ACC112 (cell line): ENCODE measurements at regions not wholly inside any gene's neighbourhood (a gene's known extent, or its start where the extent isn't known, plus 50 kb on each side); places are given as distances from the start of the nearest gene placed in this dataset.

Source experiments
- H2AFZ ChIP-seq: fragments of 200-600 bp; sonication (generic); one replicate; pipeline ENCODE4 v1.6.0; 2017; ENCODE audit warnings: antibody characterized with exemption, low read length; ENCODE audit not compliant: unreplicated experiment
- H3K27ac ChIP-seq: fragments of 200-600 bp; sonication (generic); 2 replicates; pipeline ENCODE4 v1.5.1; 2014; ENCODE audit warnings: low read depth, mild to moderate bottlenecking, antibody characterized with exemption, low read length, moderate library complexity
- H3K27me3 ChIP-seq: fragments of 200-600 bp; sonication (generic); 2 replicates; pipeline ENCODE4 v1.6.1; 2014; ENCODE audit warnings: mild to moderate bottlenecking, antibody characterized with exemption, low read length, moderate library complexity, mixed read lengths; ENCODE audit not compliant: insufficient read depth
- H3K36me3 ChIP-seq: fragments of 200-600 bp; sonication (generic); 2 replicates; pipeline ENCODE4 v1.6.1; 2016; ENCODE audit warnings: mild to moderate bottlenecking, antibody characterized with exemption, low read length, moderate library complexity, mixed read lengths; ENCODE audit not compliant: insufficient read depth
- H3K4me1 ChIP-seq: fragments of 200-600 bp; sonication (generic); one replicate; pipeline ENCODE4 v1.6.1; 2016; ENCODE audit warnings: low read length, mixed read lengths; ENCODE audit not compliant: insufficient read depth, unreplicated experiment, control insufficient read depth
- H3K4me3 ChIP-seq: fragments of 200-600 bp; sonication (generic); 2 replicates; pipeline ENCODE4 v1.5.1; 2014; ENCODE audit warnings: mild to moderate bottlenecking, low read depth, low read length
- H3K79me2 ChIP-seq: fragments of 200-600 bp; sonication (generic); one replicate; pipeline ENCODE4 v1.6.0; 2016; ENCODE audit warnings: low read length; ENCODE audit not compliant: control insufficient read depth, unreplicated experiment, insufficient read depth

DNA sequence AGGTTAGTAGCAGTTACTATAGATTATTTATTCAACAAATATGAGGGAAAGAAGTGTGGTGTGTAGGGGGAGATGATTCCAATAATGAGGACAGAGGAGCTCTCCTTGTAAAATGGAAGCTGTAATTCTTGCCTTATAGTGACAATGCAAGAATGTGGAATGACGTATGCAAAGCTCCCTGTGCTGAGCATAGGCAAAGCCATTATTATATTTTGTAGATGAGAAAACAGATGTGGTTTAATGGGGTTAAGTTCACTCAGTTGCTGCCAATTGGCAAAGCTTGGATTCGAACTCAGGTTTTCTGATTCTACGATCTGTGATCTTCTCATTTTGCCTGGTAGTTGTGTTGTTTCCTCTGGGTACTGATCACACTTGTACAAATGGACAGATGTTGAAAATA is 153.3 kb downstream of the LSMEM1 start:
- H3K36me3 ChIP-seq = no peaks in the 10 kb centered on the region
- H2AFZ ChIP-seq = no peak overlapping the region
- H3K4me3 ChIP-seq = no peak overlapping the region
- no peaks in the 10 kb centered on the region for H3K79me2 ChIP-seq
- no peaks in the 10 kb centered on the region for H3K27me3 ChIP-seq
- peaks cover 13% of the 10 kb centered on the region for H3K4me1 ChIP-seq
- H3K27ac ChIP-seq = no peak overlapping the region

GRCh38 chr7:112635742-112636141 is 154.5 kb downstream of the TMEM168 start:
- H3K27me3 ChIP-seq = no peaks in the 10 kb centered on the region
- H3K36me3 ChIP-seq = no peaks in the 10 kb centered on the region
- no peaks in the 10 kb centered on the region for H3K79me2 ChIP-seq
- no peak overlapping the region for H3K27ac ChIP-seq
- H3K4me3 ChIP-seq = no peak overlapping the region
- peak overlapping the region; percentile 18 for H2AFZ ChIP-seq
- H3K4me1 ChIP-seq = peaks cover 5% of the 10 kb centered on the region

DNA sequence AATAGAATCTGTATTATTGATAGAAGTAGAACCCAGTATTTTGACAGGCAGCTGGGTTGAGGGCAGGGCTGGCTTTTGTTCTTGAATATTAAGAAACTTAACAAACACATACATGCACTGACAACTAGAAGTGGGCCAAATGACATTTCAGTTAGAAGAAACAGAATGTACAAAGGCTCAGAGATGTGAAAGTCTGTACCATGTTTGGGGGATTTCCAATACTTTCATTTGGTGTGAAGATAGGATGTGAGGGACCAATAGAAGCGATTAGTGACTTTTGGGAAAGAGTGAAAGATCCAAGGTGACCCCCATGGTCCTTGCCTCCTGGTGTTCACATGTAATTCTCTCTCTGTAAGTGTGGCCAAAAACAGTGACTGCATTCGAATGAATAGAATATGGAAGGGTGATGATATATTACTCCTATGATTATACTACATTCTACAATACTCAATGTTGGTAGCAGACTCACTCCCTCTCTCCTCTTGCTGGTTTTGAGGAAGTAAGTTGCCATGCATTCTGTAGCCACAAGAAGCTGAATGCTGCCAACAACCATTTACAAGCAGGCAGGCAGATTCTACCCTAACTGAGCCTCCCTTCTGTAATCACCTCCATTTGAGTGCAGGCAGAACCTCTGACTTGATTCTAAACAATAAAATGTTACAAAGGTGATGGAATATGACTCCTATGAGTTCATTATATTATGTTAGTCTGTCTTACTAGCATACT is 151.4 kb downstream of the TMEM168 start:
- Histone ChIP-seq H3K79me2 (no peaks in the 10 kb centered on the region), H3K4me3 (no peak overlapping the region), H2AFZ (peak overlapping the region; percentile 21), H3K36me3 (no peaks in the 10 kb centered on the region), H3K27me3 (no peaks in the 10 kb centered on the region), H3K4me1 (no peaks in the 10 kb centered on the region), H3K27ac (no peak overlapping the region)

DNA sequence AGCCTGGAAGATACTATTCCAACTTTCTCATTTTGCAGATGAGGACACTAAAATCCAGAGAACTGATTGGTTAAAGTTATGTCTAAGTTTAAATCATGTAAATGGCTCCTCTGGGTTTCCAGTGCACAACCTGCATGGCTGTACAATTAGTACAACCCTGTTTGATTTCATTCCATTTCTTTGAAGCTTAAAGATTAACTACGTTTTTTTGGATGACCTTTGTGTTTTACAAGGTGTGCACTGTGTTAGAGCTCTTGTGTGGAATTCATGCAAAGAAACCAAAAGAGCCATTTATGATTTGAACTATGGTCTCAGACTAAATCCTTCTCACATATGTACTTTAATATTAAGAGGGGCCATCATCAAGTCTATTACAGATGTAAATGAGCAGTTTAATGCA is 149.5 kb downstream of the TMEM168 start:
- no peaks in the 10 kb centered on the region for H3K27me3 ChIP-seq
- H3K4me3 ChIP-seq = no peak overlapping the region
- H3K4me1 ChIP-seq = no peaks in the 10 kb centered on the region
- H2AFZ ChIP-seq = no peak overlapping the region
- H3K36me3 ChIP-seq = no peaks in the 10 kb centered on the region
- no peaks in the 10 kb centered on the region for H3K79me2 ChIP-seq
- H3K27ac ChIP-seq = no peak overlapping the region

DNA sequence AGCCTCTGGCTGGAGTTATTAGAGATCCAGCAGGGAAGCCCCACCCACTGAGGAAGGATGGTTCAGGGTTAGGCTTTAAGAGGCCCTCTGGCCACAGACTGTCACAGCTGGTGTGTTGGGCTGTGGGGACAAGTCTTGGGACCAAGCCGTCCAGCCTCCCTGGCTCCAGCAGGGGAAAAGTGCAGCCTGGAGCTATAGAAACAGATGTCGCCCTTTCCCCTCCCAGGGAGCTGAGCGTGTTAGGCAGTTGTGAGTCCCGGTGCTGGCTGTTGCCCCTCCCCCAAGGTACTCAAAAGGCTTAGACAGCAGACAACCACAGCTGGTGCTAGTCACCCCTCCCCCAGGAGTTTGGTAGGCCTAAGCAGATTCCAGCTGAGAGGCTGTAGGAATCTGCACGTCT is 143.4 kb downstream of the TMEM168 start:
- Histone ChIP-seq H3K27me3 (no peaks in the 10 kb centered on the region), H3K4me3 (no peak overlapping the region), H3K27ac (no peak overlapping the region), H2AFZ (no peak overlapping the region), H3K4me1 (no peaks in the 10 kb centered on the region), H3K79me2 (no peaks in the 10 kb centered on the region), H3K36me3 (no peaks in the 10 kb centered on the region)

GRCh38 chr7:112648781-112649180 is 141.4 kb downstream of the TMEM168 start:
- Histone ChIP-seq H3K27me3 (no peaks in the 10 kb centered on the region), H3K27ac (no peak overlapping the region), H3K4me1 (no peaks in the 10 kb centered on the region), H3K36me3 (no peaks in the 10 kb centered on the region), H3K4me3 (no peak overlapping the region), H2AFZ (no peak overlapping the region), H3K79me2 (no peaks in the 10 kb centered on the region)

GRCh38 chr7:112649560-112649959 is 140.6 kb downstream of the TMEM168 start:
- Histone ChIP-seq H3K27me3 (no peaks in the 10 kb centered on the region), H3K79me2 (no peaks in the 10 kb centered on the region)

DNA sequence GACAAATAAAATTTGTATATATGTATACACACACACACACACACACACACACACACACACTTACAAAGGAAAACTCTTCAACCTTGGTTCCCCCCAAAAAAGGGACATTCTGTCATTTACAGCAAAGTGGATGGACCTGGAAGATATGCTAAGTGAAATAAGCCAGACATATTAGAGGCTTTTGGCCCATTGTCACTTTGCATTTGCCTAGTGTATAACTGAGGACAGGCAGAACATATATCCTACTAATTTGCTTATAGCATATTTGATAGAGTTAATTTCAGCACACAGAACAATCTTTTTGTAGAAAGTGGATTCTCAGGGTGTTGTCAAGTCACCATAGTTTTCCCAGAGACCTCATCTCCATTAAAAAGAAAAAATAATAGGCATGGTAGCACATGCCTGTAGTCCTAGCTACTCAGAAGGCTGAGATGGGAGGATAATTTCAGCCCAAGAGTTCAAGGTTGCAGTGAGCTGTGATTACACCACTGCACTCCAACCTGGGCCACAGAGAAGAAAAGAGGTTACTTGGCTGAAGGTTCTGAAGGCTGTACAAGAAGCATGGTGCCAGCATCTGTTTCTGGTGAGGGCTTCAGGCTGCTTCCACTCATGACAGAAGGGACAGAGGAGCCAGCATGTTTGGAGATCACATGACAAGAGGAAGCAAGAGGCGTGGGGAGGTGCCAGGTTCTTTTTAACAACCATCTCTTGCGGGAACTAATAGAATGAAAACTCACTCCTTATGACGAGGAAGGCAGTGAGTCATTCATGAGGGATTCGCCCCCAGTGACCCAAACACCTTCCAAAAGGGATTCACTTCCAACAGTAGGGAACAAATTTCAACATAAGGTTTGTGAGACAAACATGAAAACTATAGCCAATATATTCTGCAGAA is 135.6 kb downstream of the TMEM168 start:
- no peak overlapping the region for H3K4me3 ChIP-seq
- no peaks in the 10 kb centered on the region for H3K36me3 ChIP-seq
- no peak overlapping the region for H3K27ac ChIP-seq
- H2AFZ ChIP-seq = peak overlapping the region; percentile 7
- H3K4me1 ChIP-seq = peaks cover 9% of the 10 kb centered on the region
- H3K27me3 ChIP-seq = no peaks in the 10 kb centered on the region
- no peaks in the 10 kb centered on the region for H3K79me2 ChIP-seq

More at GRCh38 chr7:112649560-112649959, 140.6 kb downstream of the TMEM168 start:
- H3K27ac ChIP-seq = no peak overlapping the region
- H3K4me3 ChIP-seq = no peak overlapping the region
- peaks cover 1% of the 10 kb centered on the region for H3K4me1 ChIP-seq
- no peak overlapping the region for H2AFZ ChIP-seq
- no peaks in the 10 kb centered on the region for H3K36me3 ChIP-seq

GRCh38 chr7:112665709-112666108 is 124.5 kb downstream of the TMEM168 start:
- no peaks in the 10 kb centered on the region for H3K36me3 ChIP-seq
- H3K27ac ChIP-seq = no peak overlapping the region
- H3K79me2 ChIP-seq = no peaks in the 10 kb centered on the region
- no peaks in the 10 kb centered on the region for H3K4me1 ChIP-seq
- no peak overlapping the region for H3K4me3 ChIP-seq
- H3K27me3 ChIP-seq = no peaks in the 10 kb centered on the region
- no peak overlapping the region for H2AFZ ChIP-seq

- H3K4me3 ChIP-seq = no peak overlapping the region
- H3K27me3 ChIP-seq = no peaks in the 10 kb centered on the region
These were observed 121.6 kb downstream of the TMEM168 start for GRCh38 chr7:112668561-112668960.

GRCh38 chr7:112669306-112669705 is 120.9 kb downstream of the TMEM168 start:
- Histone ChIP-seq H3K4me1 (no peaks in the 10 kb centered on the region), H3K36me3 (no peaks in the 10 kb centered on the region), H2AFZ (no peak overlapping the region), H3K27me3 (no peaks in the 10 kb centered on the region), H3K27ac (no peak overlapping the region), H3K4me3 (no peak overlapping the region), H3K79me2 (no peaks in the 10 kb centered on the region)

More at GRCh38 chr7:112668561-112668960, 121.6 kb downstream of the TMEM168 start:
- Histone ChIP-seq H3K79me2 (no peaks in the 10 kb centered on the region), H3K4me1 (no peaks in the 10 kb centered on the region), H3K36me3 (no peaks in the 10 kb centered on the region), H2AFZ (no peak overlapping the region), H3K27ac (no peak overlapping the region)
